ENCODE measurements at regions not wholly inside any gene's neighbourhood (a gene's known extent, or its start where the extent isn't known, plus 50 kb on each side); places are given as distances from the start of the nearest gene placed in this dataset.

- no peak for DNase-seq
These were observed 173.6 kb downstream of the ARHGAP12 start for GRCh38 chr10:31754803-31755624.

GRCh38 chr10:31753681-31754080, 174.9 kb downstream of the ARHGAP12 start:
- no peak for DNase-seq

- no peak for DNase-seq
These were observed 176.5 kb downstream of the ARHGAP12 start for GRCh38 chr10:31752170-31752569.

GRCh38 chr10:31751738-31752080, 176.9 kb downstream of the ARHGAP12 start:
- no peak for DNase-seq

- DNase-seq = no peak
These were observed 177.4 kb downstream of the ARHGAP12 start for GRCh38 chr10:31751051-31751737.

- DNase-seq = peak in 1 of 2 experiments; percentile 21
These were observed 178.4 kb downstream of the ARHGAP12 start for GRCh38 chr10:31749981-31750840.

GRCh38 chr10:31749301-31749700, 179.3 kb downstream of the ARHGAP12 start:
- DNase-seq = no peak

- DNase-seq = no peak
These were observed 182.8 kb downstream of the ARHGAP12 start for GRCh38 chr10:31745612-31746376.

GRCh38 chr10:31744025-31744424, 184.6 kb downstream of the ARHGAP12 start:
- DNase-seq = no peak

- DNase-seq = no peak
These were observed 186.4 kb downstream of the ARHGAP12 start for GRCh38 chr10:31742255-31742654.

- DNase-seq = no peak
These were observed 187.2 kb downstream of the ARHGAP12 start for GRCh38 chr10:31741473-31741872.

GRCh38 chr10:31739711-31740110, 188.9 kb downstream of the ARHGAP12 start:
- no peak for DNase-seq

- no peak for DNase-seq
These were observed 189.5 kb downstream of the ARHGAP12 start for GRCh38 chr10:31739146-31739545.

GRCh38 chr10:31731711-31732110, 196.9 kb downstream of the ARHGAP12 start:
- no peak for DNase-seq

GRCh38 chr10:31730776-31731175, 197.9 kb downstream of the ARHGAP12 start:
- DNase-seq = no peak

GRCh38 chr10:31728698-31729224, 199.9 kb downstream of the ARHGAP12 start:
- DNase-seq = peak in 1 of 2 experiments; percentile 7

GRCh38 chr10:31725436-31725835, 203.2 kb downstream of the ARHGAP12 start:
- no peak for DNase-seq

- no peak for DNase-seq
These were observed 204.3 kb downstream of the ARHGAP12 start for GRCh38 chr10:31724296-31724695.

- DNase-seq = no peak
These were observed 205.4 kb downstream of the ARHGAP12 start for GRCh38 chr10:31723106-31723750.

- no peak for DNase-seq
These were observed 207.5 kb downstream of the ARHGAP12 start for GRCh38 chr10:31721096-31721495.

- no peak for DNase-seq
These were observed 208.1 kb downstream of the ARHGAP12 start for GRCh38 chr10:31720546-31720945.

- no peak for DNase-seq
These were observed 219.2 kb downstream of the ARHGAP12 start for GRCh38 chr10:31709476-31709875.

Measured in NCI-H526 (cell line).